ENCODE measurements at regions not wholly inside any gene's neighbourhood (a gene's known extent, or its start where the extent isn't known, plus 50 kb on each side); places are given as distances from the start of the nearest gene placed in this dataset.
"Not testable (repeated sequence)": the region's sequence is repeated elsewhere in the genome, so short reads cannot be mapped to it uniquely, and the experiment has no call there.

DNA sequence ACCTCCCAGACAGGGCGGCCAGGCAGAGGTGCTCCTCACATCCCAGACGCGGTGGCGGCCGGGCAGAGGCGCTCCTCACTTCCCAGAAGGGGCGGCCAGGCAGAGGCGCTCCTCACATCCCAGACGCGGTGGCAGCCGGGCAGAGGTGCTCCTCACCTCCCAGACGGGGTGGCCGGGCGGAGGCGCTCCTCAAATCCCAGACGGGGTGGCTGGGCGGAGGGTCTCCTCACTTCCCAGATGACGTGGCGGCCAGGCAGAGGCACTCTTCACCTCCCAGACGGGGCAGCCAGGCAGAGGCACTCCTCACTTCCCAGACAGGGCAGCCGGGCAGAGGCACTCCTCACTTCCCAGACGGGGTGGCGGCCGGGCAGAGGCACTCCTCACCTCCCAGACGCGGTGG, 247.7 kb upstream of the USP9Y start:
- POLR2A ChIA-PET; BruUV-seq (replicated peaks); dilution Hi-C loops (cut with MboI; ENCODE audit: extremely low pct_ligation_motif_present, low sequenced_read_pairs); H3K27me3 ChIP-seq (ENCODE audit: control insufficient read depth in 2 of 2, insufficient read depth in 2 of 2, low read length in 2 of 2); H3K36me3 ChIP-seq (ENCODE audit: control insufficient read depth in 2 of 2, extremely low read depth in 1 of 2, insufficient read depth in 2 of 2, low read length in 2 of 2); H2AFZ ChIP-seq (ENCODE audit: low read depth, low read length); H3K79me2 ChIP-seq (ENCODE audit: control insufficient read depth, insufficient read depth, low read length); H3K4me2 ChIP-seq (ENCODE audit: insufficient read depth, low read length); H3K4me3 ChIP-seq (replicated peaks in 1 of 3; ENCODE audit: insufficient read depth in 1 of 3, low read depth in 1 of 3, low read length in 3 of 3); intact Hi-C loops (cut with micrococcal nuclease); H3K27ac ChIP-seq (ENCODE audit: insufficient read depth, low read depth, low read length); H3K9ac ChIP-seq (replicated peaks; ENCODE audit: extremely low read depth, insufficient read depth, low read length); H3K4me1 ChIP-seq (ENCODE audit: control insufficient read depth, extremely low read depth, insufficient read depth, low read length); CTCF ChIA-PET; H4K20me1 ChIP-seq (replicated peaks; ENCODE audit: control insufficient read depth, extremely low read depth, insufficient read depth, low read length); DNase-seq (ENCODE audit: low read depth, low spot score); FAIRE-seq; H3K9me3 ChIP-seq (replicated peaks; ENCODE audit: control insufficient read depth, insufficient read depth, low read length); H3K9me1 ChIP-seq (replicated peaks; ENCODE audit: control insufficient read depth, extremely low read depth, insufficient read depth, low read length): not testable (repeated sequence)

DNA sequence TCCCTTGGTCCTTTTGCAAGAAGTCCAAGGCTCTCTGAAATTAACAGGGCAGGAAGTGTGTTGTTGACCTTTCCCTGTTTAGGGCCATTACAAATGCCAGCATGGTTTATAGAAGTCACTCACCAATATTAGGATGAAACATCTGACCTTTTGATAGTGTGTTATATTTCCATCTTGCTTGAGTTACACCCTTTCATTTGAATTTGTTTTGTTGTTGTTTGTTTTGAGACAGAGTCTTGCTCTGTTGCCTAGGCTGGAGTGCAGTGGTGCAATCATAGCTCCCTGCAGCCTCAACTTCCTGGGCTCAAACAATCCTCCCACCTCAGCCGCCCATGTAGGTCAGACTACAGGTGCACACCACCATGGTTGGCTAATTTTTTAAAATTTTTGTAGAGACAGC, 241.1 kb upstream of the USP9Y start:
- no peaks in the 10 kb centered on the region for H3K27me3 ChIP-seq (ENCODE audit: control insufficient read depth in 2 of 2, insufficient read depth in 2 of 2, low read length in 2 of 2)
- no TSS peak for BruUV-seq (replicated peaks)
- H3K36me3 ChIP-seq (ENCODE audit: control insufficient read depth in 2 of 2, extremely low read depth in 1 of 2, insufficient read depth in 2 of 2, low read length in 2 of 2) = no peaks in the 10 kb centered on the region
- no peak overlapping the region for H3K27ac ChIP-seq (ENCODE audit: insufficient read depth, low read depth, low read length)
- DNase-seq (ENCODE audit: low read depth, low spot score) (no peak), FAIRE-seq (no peak)
- ChIA-PET CTCF (no interaction called here), POLR2A (no interaction called here)
- no peaks in the 10 kb centered on the region for H3K79me2 ChIP-seq (ENCODE audit: control insufficient read depth, insufficient read depth, low read length)
- intact Hi-C loops (cut with micrococcal nuclease) (no loop called here), dilution Hi-C loops (cut with MboI; ENCODE audit: extremely low pct_ligation_motif_present, low sequenced_read_pairs) (no loop called here)
- H3K9ac ChIP-seq (replicated peaks; ENCODE audit: extremely low read depth, insufficient read depth, low read length) = no peak overlapping the region
- H3K9me1 ChIP-seq (replicated peaks; ENCODE audit: control insufficient read depth, extremely low read depth, insufficient read depth, low read length) = no peaks in the 10 kb centered on the region
- no peak overlapping the region for H3K4me2 ChIP-seq (ENCODE audit: insufficient read depth, low read length)
- no peaks in the 10 kb centered on the region for H3K4me1 ChIP-seq (ENCODE audit: control insufficient read depth, extremely low read depth, insufficient read depth, low read length)
- H2AFZ ChIP-seq (ENCODE audit: low read depth, low read length) = no peak overlapping the region
- no peaks in the 10 kb centered on the region for H4K20me1 ChIP-seq (replicated peaks; ENCODE audit: control insufficient read depth, extremely low read depth, insufficient read depth, low read length)
- TF ChIP-seq POLR2A (IDR thresholded peaks at IDR 0.05; ENCODE audit: low read depth, low read length) = no peak
- TF ChIP-seq GATA2 (IDR thresholded peaks at IDR 0.05; ENCODE audit: insufficient read depth, insufficient read length, low read depth, low read length) = no peak
- TF ChIP-seq, protein P1, sequence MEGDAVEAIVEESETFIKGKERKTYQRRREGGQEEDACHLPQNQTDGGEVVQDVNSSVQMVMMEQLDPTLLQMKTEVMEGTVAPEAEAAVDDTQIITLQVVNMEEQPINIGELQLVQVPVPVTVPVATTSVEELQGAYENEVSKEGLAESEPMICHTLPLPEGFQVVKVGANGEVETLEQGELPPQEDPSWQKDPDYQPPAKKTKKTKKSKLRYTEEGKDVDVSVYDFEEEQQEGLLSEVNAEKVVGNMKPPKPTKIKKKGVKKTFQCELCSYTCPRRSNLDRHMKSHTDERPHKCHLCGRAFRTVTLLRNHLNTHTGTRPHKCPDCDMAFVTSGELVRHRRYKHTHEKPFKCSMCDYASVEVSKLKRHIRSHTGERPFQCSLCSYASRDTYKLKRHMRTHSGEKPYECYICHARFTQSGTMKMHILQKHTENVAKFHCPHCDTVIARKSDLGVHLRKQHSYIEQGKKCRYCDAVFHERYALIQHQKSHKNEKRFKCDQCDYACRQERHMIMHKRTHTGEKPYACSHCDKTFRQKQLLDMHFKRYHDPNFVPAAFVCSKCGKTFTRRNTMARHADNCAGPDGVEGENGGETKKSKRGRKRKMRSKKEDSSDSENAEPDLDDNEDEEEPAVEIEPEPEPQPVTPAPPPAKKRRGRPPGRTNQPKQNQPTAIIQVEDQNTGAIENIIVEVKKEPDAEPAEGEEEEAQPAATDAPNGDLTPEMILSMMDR (IDR thresholded peaks at IDR 0.05; ENCODE audit: extremely low read depth in 1 of 2, insufficient read depth in 1 of 2, low read depth in 1 of 2, low read length in 2 of 2) = no peak
- no peak for TF ChIP-seq FOS (IDR thresholded peaks at IDR 0.05; ENCODE audit: borderline replicate concordance, insufficient read depth, low read length)
- TF ChIP-seq JUN (IDR thresholded peaks at IDR 0.05; ENCODE audit: borderline replicate concordance, insufficient read depth, insufficient read length, low read depth) = no peak
- TF ChIP-seq, protein P2, sequence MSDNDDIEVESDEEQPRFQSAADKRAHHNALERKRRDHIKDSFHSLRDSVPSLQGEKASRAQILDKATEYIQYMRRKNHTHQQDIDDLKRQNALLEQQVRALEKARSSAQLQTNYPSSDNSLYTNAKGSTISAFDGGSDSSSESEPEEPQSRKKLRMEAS (IDR thresholded peaks at IDR 0.05; ENCODE audit: insufficient read depth, insufficient read length) = no peak
- no peak for TF ChIP-seq POLR2AphosphoS5 (IDR thresholded peaks at IDR 0.05; ENCODE audit: insufficient read depth, low read depth, low read length)
- TF ChIP-seq EZH2 (IDR thresholded peaks at IDR 0.05; ENCODE audit: borderline replicate concordance, low read depth, low read length, severe bottlenecking) = no peak
- TF ChIP-seq MYC (IDR thresholded peaks at IDR 0.05; ENCODE audit: low read depth, low read length) = no peak
- H3K9me3 ChIP-seq (replicated peaks; ENCODE audit: control insufficient read depth, insufficient read depth, low read length) = no peaks in the 10 kb centered on the region
- H3K4me3 ChIP-seq (replicated peaks in 1 of 3; ENCODE audit: insufficient read depth in 1 of 3, low read depth in 1 of 3, low read length in 3 of 3) = no peak overlapping the region

All from endothelial cell of umbilical vein (primary cell).